GM18520 (cell line): ENCODE measurements at regions not wholly inside any gene's neighbourhood (a gene's known extent, or its start where the extent isn't known, plus 50 kb on each side); places are given as distances from the start of the nearest gene placed in this dataset.
"Not testable (repeated sequence)": the region's sequence is repeated elsewhere in the genome, so short reads cannot be mapped to it uniquely, and the experiment has no call there.

ENCODE experiments used
- ATAC-seq: cut with Tn5 transposase; IDR thresholded peaks from one replicate; pipeline ENCODE4 v1.9.1; 2021; ENCODE audit not compliant: unreplicated experiment

- no peak for ATAC-seq
Observed at GRCh38 chr14:57150449-57150848, 118.3 kb downstream of the EXOC5 start.

- no peak for ATAC-seq
Observed at GRCh38 chr14:57139173-57139572, 129.5 kb downstream of the EXOC5 start.

DNA sequence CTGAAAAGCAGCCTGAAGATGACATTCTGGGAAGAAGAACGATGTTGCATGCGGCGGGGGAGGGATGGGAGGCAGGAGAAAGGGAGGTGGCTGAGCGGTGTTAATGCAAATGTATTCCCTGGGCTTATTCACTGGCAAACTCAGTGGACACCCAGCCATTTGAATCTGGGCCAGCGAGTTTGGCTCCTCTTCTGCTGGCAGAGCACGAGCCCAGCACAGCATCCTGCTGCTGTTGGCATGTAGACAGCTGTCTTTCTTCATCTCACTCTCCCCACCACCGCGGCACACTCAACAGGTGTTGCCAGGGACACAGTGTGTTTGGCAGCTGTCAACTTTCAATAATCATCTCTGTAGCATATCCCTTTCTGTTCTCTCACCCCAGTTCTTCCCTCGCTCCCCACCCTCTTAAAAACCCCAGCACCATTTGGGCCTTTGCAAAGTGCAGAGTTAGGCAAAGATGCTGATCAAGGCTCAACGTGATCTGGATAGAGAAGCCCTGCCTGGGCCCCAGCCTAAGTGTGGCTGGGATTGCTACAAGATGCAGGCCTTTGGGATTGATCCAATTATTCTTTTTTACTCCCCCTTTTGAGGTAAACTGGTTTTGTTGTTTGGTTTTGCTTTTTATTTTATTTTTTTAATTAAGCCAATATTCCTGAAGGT lies 131.9 kb downstream of the EXOC5 start:
- ATAC-seq, result no peak

- not testable (repeated sequence) for ATAC-seq
Observed at GRCh38 chr14:57127809-57128208, 140.9 kb downstream of the EXOC5 start.

DNA sequence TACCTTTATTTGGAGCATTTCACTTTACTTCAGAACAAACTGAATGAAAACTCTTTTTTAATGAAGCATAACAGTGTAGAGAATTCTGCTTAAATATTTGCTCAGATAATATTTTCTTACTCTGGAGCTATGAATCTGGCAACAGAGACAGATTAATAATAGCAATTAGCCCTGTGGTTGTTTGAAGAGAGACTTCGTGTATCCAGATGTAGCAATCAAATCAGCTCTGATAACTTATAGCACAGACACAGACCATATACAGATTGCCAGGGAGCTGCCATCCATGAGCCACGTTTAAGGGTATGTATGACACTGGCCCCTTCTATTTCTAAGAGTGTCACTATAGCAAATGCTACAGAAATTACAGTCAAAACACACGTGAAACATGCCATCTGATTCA lies 146.6 kb downstream of the EXOC5 start:
- no peak for ATAC-seq

DNA sequence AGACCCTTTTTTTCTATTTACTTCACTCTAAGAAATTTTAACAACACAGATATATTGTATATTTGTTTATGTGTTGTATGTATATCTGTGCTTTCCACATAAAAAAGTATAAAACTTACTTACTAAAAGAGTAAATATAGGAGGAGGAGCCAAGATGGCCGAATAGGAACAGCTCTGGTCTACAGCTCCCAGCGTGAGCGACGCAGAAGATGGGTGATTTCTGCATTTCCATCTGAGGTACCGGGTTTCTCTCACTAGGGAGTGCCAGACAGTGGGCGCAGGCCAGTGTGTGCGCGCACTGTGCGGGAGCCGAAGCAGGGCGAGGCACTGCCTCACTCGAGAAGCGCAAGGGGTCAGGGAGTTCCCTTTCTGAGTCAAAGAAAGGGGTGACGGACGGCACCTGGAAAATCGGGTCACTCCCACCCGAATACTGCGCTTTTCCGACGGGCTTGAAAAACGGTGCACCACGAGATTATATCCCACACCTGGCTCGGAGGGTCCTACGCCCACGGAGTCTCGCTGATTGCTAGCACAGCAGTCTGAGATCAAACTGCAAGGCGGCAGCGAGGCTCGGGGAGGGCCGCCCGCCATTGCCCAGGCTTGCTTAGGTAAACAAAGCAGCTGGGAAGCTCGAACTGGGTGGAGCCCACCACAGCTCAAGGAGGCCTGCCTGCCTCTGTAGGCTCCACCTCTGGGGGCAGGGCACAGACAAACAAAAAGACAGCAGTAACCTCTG lies 156.5 kb downstream of the EXOC5 start:
- not testable (repeated sequence) for ATAC-seq

- ATAC-seq, result not testable (repeated sequence)
Observed at GRCh38 chr14:57110411-57110810, 158.3 kb downstream of the EXOC5 start.

- no peak for ATAC-seq
Observed at GRCh38 chr14:57091030-57091608, 177.6 kb downstream of the EXOC5 start.

DNA sequence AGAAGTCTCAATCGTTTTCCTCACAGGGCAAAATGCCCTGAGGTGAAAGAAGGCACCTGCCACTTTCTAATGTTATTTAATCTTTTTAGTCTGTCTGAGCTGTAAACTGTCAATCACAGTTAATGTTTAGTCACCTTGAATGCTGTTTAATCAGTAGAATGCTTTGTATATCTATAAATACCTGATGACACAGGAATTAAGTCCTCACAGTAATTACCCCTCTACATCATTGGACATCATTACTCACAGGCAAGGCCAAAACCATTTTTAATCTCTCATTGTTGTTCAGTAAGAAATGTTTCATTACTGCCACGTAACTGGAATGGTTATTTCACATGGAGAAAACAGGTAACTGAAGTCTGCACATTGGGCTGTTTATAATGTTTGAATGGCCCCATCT lies 178.8 kb downstream of the EXOC5 start:
- ATAC-seq, result no peak

DNA sequence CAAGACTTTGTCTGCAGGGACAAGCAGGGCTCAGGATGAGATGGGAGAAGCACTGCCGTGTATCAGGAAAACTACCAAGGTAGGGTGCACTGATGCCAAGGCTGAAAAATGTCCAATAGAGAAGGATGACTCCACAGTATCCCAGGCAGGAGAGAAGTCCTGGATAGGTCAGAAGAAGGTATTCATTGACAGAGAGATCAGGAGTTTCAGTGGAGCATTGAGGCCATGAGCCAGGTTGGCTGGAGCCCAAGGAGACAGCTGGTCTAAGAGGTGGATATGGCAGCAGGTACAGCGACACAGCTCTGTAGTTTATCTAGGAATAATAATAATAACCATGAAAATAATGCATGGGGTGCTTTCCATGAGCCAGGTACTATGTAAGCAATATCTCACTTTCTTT lies 180.9 kb downstream of the EXOC5 start:
- no peak for ATAC-seq

DNA sequence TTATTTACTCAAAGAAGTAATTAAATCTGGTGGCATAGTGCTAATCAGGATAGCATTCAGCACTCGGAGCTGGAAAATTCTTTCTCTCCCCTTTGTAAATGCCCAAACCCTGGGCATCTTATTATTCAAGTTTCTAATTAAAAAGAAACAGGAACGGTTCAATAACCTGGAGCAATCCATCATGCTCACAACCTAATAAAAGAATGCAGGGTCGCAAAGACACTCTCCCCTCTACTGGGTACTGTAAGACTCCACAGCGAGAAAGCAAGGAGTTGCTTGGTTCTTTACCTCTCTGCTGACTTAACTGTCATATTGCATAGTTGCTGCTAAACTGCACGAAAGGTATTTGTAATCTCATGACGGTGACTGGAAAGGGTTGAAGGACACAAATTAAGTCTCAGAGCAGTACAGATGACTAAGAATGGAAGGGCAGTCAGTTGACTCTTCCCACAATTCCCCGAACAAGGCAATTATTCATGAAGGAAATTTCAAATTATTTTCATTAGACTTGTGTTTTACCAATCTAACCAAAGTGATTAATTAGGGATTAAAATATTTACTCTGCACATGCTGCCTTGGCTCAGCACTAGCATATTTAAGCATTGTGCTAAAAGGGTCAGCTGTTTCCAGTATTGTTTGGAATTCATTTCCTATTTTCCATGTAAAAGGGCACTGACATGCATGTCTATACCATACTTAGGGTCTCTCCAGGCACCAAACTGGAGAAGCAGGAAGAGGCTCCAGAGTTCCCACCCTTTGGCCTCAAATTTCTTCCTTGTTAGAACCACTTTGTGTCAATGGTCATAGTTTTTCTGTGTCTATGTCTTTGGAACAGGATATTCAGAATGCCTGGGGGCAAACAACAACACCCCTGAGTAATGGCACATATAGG lies 182.2 kb downstream of the EXOC5 start:
- ATAC-seq, result no peak

GRCh38 chr14:57085801-57086200 lies 182.9 kb downstream of the EXOC5 start:
- no peak for ATAC-seq

DNA sequence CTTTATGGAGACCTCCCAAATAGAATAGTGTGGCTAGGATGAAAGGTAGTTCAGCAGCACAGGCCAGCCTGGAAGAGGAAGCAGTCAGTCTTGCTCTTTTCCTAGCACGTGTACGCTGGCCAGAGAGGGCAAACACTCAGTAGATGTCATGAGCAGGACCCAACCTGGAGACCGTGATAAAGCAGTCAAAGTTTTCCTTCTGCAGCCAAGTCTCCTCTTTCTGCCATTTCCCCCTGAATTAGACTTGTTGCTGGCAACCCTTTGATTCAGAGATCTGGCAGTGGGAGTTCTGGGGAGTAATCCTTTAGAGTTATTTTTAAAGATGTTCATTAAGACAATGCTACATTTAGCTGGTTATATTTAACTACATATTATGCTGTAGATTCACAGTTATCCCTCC lies 183.7 kb downstream of the EXOC5 start:
- no peak for ATAC-seq

DNA sequence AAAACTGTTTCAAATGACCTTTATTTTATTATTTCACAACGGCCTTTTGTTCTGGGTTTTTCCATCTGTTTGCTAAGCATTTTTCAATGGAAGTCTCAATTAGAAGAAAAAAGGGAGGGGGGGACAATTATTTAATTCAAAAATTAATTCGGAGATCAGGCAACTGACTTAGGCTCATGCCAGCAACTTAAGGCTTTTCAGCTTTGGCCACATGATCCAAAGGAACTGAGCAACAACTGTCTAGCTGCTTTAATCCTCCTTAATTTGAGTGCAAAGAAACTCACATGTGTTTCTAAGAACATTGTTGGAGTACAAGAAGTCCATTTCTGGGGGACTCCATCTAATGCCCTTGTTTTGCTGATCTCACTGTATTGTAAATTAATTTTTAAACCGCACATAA lies 188.0 kb downstream of the EXOC5 start:
- no peak for ATAC-seq

DNA sequence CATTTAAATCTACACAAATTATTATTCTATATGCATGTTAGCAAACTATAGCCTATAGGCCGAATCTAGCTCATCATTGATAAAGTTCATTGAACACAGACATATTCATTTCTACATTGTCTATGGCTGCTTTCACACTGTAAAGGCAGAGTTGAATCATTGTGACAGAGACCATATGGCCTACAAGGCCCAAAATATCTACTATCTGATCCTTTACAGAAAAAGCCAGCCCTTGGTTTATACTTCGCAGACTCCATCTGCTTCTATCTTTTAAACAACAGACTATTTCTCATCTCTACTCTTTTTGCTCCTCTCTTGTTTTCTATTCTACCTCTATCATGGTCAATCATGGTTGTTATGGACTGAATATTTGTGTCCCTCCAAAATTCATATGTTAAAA lies 190.7 kb downstream of the EXOC5 start:
- ATAC-seq, result no peak

GRCh38 chr14:57073986-57074385 lies 194.7 kb downstream of the EXOC5 start:
- no peak for ATAC-seq

DNA sequence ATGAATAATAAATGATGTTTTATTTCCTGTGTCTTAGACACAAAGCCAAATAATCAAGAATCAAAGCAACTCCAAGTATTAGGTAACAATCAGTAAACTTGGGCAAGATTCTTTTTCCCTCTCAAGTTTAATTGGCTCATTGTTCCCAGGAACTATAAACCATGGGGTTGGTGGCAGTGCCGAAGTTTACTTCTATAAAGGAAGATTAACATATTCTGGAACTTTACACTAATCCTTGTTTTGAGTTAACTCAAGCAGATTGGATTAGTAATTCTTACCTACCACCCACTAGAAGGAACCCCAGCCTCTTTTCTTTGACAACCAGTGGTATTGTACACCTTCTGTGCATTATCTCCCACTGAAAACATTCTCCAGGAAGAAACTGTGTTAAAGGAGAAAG lies 197.1 kb downstream of the EXOC5 start:
- no peak for ATAC-seq

DNA sequence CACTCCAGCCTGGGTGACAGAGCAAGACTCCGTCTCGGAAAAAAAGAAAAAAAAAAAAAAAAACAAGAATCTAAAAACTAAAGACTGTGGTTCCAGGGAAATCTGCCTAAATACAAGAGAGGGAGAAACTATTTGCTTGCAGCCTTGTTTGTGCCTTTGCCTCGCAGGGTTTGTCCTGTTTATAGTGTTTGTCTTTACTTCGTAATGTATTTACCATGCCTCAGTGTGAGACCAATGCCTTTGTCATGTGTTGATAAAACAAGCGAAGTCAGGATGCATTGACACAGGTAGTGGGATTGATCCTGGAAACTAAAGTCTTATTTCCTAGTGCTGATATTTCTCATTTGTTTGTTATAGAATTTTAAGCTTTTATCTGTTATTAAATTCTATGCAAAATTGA lies 199.0 kb downstream of the EXOC5 start:
- no peak for ATAC-seq

DNA sequence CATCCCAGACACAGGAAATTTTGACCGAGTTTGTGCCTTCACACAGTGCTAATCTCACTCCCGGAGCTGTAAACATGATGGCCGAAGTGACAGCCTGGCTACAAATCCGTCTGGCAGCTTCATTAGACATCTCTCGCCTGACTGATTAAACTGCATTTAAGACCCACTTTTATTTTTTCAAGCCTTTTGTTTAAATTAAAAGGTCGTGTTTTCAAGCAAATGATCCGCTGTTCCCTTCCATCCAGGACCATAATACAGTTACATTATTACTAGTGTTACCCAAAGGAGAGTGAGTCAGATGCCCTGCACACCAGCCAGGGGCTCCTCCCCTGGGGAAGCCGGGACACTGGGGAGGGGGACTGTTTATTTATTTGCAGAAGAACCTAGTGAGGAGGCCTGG lies 200.2 kb downstream of the EXOC5 start:
- ATAC-seq, result no peak

GRCh38 chr14:57066887-57067513 lies 201.7 kb downstream of the EXOC5 start:
- ATAC-seq, result no peak

GRCh38 chr14:57066463-57066862 lies 202.2 kb downstream of the EXOC5 start:
- no peak for ATAC-seq
